Activated CD8-positive, alpha-beta T cell treated with anti-CD3 and anti-CD28 coated beads for 36 hours (primary cell): ENCODE measurements at regions not wholly inside any gene's neighbourhood (a gene's known extent, or its start where the extent isn't known, plus 50 kb on each side); places are given as distances from the start of the nearest gene placed in this dataset.
A peak's percentile ranks its signal among the peaks of the same experiment; 100 is the strongest.

Experiments
- ATAC-seq: fragments of 200-7000 bp; cut with Tn5 transposase; one replicate; pipeline ENCODE4 v1.10.0; 2021; ENCODE audit warnings: mild to moderate bottlenecking, moderate library complexity
- CTCF ChIA-PET: fragments of 350-600 bp; sonication (Branson Sonifier 250); formaldehyde crosslinking; loops from one replicate; lab custom pipeline; 2021; ENCODE audit warnings: antibody characterized with exemption; lab: Charles Lee
- POLR2A ChIA-PET: fragments of 350-600 bp; sonication (Branson Sonifier 250); formaldehyde crosslinking; loops from one replicate; lab custom pipeline; 2021; ENCODE audit warnings: antibody characterized with exemption; lab: Charles Lee
- DNase-seq: peaks from one replicate; pipeline ENCODE4 v3.0.0-alpha.2; 2020
- H3K27ac Mint-ChIP-seq: one replicate; pipeline ENCODE4 v1.8.0; 2021; ENCODE audit warnings: mild to moderate bottlenecking, mixed read lengths
- H3K27me3 Mint-ChIP-seq: one replicate; pipeline ENCODE4 v1.8.0; 2021; ENCODE audit warnings: mixed read lengths
- H3K36me3 Mint-ChIP-seq: one replicate; pipeline ENCODE4 v1.8.0; 2021; ENCODE audit warnings: low read depth, mixed read lengths
- H3K4me1 Mint-ChIP-seq: one replicate; pipeline ENCODE4 v1.8.0; 2021; ENCODE audit warnings: low read depth, mixed read lengths
- H3K4me3 Mint-ChIP-seq: one replicate; pipeline ENCODE4 v1.8.0; 2021; ENCODE audit warnings: mild to moderate bottlenecking, moderate library complexity, mixed read lengths
- H3K9me3 Mint-ChIP-seq: one replicate; pipeline ENCODE4 v1.8.0; 2021; ENCODE audit warnings: mixed read lengths
- CTCF ChIP-seq: fragments of 200-600 bp; IDR thresholded peaks from one replicate; pipeline ENCODE4 v1.8.0; 2022; ENCODE audit warnings: antibody characterized with exemption, mild to moderate bottlenecking
- intact Hi-C: fragments of 100-400 bp; cut with micrococcal nuclease; formaldehyde crosslinking; loops from one replicate; pipeline ENCODE4 v1.10.0; 2022

GRCh38 chr1:109826446-109826845 lies 62.7 kb upstream of the EPS8L3 start:
- POLR2A ChIA-PET = no interaction called here
- H3K4me3 Mint-ChIP-seq = no peak overlapping the region
- H3K27ac Mint-ChIP-seq = no peak overlapping the region
- peaks cover 28% of the 10 kb centered on the region for H3K4me1 Mint-ChIP-seq
- H3K36me3 Mint-ChIP-seq = no peaks in the 10 kb centered on the region
- intact Hi-C loops = no loop called here
- ATAC-seq = no peak
- H3K27me3 Mint-ChIP-seq = no peaks in the 10 kb centered on the region
- DNase-seq = no peak
- H3K9me3 Mint-ChIP-seq = no peaks in the 10 kb centered on the region
- no peak for TF ChIP-seq CTCF
- CTCF ChIA-PET = interaction anchor here (1.0 to 1.5 kb wide), 3 partner anchors 13 to 186 kb away, joined by 4 read pairs; no protein-coding TSS in a partner anchor

GRCh38 chr1:109824349-109825115 lies 60.8 kb upstream of the EPS8L3 start:
- POLR2A ChIA-PET = interaction anchor here (0.6 kb wide), 1 partner anchor 524 kb away, joined by 3 read pairs; no protein-coding TSS in a partner anchor
- no peak for TF ChIP-seq CTCF
- intact Hi-C loops = no loop called here
- CTCF ChIA-PET = interaction anchor here (1.5 kb wide), 1 partner anchor 34 kb away, joined by 4 read pairs; no protein-coding TSS in a partner anchor
- Mint-ChIP-seq H3K4me3 (no peak overlapping the region), H3K36me3 (no peaks in the 10 kb centered on the region), H3K27ac (peak overlapping the region; percentile 25), H3K9me3 (no peaks in the 10 kb centered on the region), H3K27me3 (no peaks in the 10 kb centered on the region), H3K4me1 (peaks cover 35% of the 10 kb centered on the region)
- ATAC-seq (no peak), DNase-seq (no peak)

GRCh38 chr1:109823543-109824348 lies 60.0 kb upstream of the EPS8L3 start:
- ATAC-seq = no peak
- H3K27me3 Mint-ChIP-seq = no peaks in the 10 kb centered on the region
- no peak overlapping the region for H3K4me3 Mint-ChIP-seq
- H3K27ac Mint-ChIP-seq = peak overlapping the region; percentile 17
- no peak for DNase-seq
- ChIA-PET CTCF (interaction anchor here (0.5 to 1.8 kb wide), 5 partner anchors 10 to 237 kb away, joined by 3 to 7 read pairs (median 4); no protein-coding TSS in a partner anchor), POLR2A (interaction anchor here (1.0 kb wide), 1 partner anchor 20 kb away, joined by 4 read pairs; no protein-coding TSS in a partner anchor)
- H3K4me1 Mint-ChIP-seq = peaks cover 35% of the 10 kb centered on the region
- TF ChIP-seq CTCF = no peak
- intact Hi-C loops = no loop called here
- no peaks in the 10 kb centered on the region for H3K36me3 Mint-ChIP-seq
- no peaks in the 10 kb centered on the region for H3K9me3 Mint-ChIP-seq

GRCh38 chr1:109822749-109823542 lies 59.2 kb upstream of the EPS8L3 start:
- Mint-ChIP-seq H3K4me3 (no peak overlapping the region), H3K9me3 (no peaks in the 10 kb centered on the region), H3K4me1 (peaks cover 35% of the 10 kb centered on the region), H3K27me3 (no peaks in the 10 kb centered on the region), H3K36me3 (no peaks in the 10 kb centered on the region), H3K27ac (peak overlapping the region; percentile 17)
- intact Hi-C loops = no loop called here
- no peak for TF ChIP-seq CTCF
- ChIA-PET CTCF (interaction anchor here (0.5 to 1.8 kb wide), 6 partner anchors 9 to 237 kb away, joined by 3 to 7 read pairs (median 4); partner anchors contain the start of gene CSF1), POLR2A (interaction anchor here (1.0 to 1.1 kb wide), 3 partner anchors 20 to 32 kb away, joined by 3 to 4 read pairs (median 3); no protein-coding TSS in a partner anchor)
- ATAC-seq = peak; percentile 20
- no peak for DNase-seq
